Lung (tissue), 11 donors: ENCODE measurements at regions not wholly inside any gene's neighbourhood (a gene's known extent, or its start where the extent isn't known, plus 50 kb on each side); places are given as distances from the start of the nearest gene placed in this dataset.

ENCODE experiments used
- ATAC-seq: fragments of 200-7000 bp; cut with Tn5 transposase; one replicate; pipeline ENCODE4 v1.9.1; 2020; ENCODE audit warnings: moderate number of reproducible peaks; ENCODE audit not compliant: insufficient read depth, low FRiP score
- DNase-seq, 3 donors: peaks; one replicate each; pipeline ENCODE4 v3.0.0-alpha.2; 2013 to 2017
- H3K27ac ChIP-seq, 2 donors: one replicate each; pipeline ENCODE4 v1.5.1; 2013; ENCODE audit warnings: mild to moderate bottlenecking in 2 of 2, moderate library complexity in 2 of 2, control low read depth in 1 of 2, inconsistent platforms in 1 of 2, low read depth in 1 of 2, low read length in 1 of 2
- H3K27me3 ChIP-seq, 3 donors: one replicate each; pipeline ENCODE4 v1.5.1; 2013; ENCODE audit warnings: low read length in 2 of 3; ENCODE audit not compliant: control insufficient read depth in 3 of 3, insufficient read depth in 3 of 3
- H3K36me3 ChIP-seq, 4 donors: one replicate each; pipeline ENCODE4 v1.5.1; 2013; ENCODE audit warnings: low read length in 4 of 4, mild to moderate bottlenecking in 1 of 4, moderate library complexity in 1 of 4; ENCODE audit not compliant: control insufficient read depth in 4 of 4, insufficient read depth in 4 of 4
- H3K4me1 ChIP-seq, 5 donors: one replicate each; pipeline ENCODE4 v1.5.1; 2013; ENCODE audit warnings: low read length in 5 of 5, mild to moderate bottlenecking in 2 of 5, moderate library complexity in 1 of 5; ENCODE audit not compliant: control insufficient read depth in 5 of 5, insufficient read depth in 5 of 5
- H3K4me3 ChIP-seq: one replicate; pipeline ENCODE4 v1.5.1; 2013; ENCODE audit warnings: mild to moderate bottlenecking, control low read depth, moderate library complexity
- H3K9ac ChIP-seq, 2 donors: one replicate each; pipeline ENCODE4 v1.5.1; 2013; ENCODE audit warnings: low read length in 2 of 2, control low read depth in 1 of 2; ENCODE audit not compliant: insufficient read depth in 1 of 2
- H3K9me3 ChIP-seq, 4 donors: one replicate each; pipeline ENCODE4 v1.5.1; 2013; ENCODE audit warnings: low read length in 3 of 4, mild to moderate bottlenecking in 1 of 4, moderate library complexity in 1 of 4; ENCODE audit not compliant: control insufficient read depth in 4 of 4, insufficient read depth in 3 of 4
- CTCF ChIP-seq: IDR thresholded peaks from 2 replicates; pipeline ENCODE4 v1.5.1; 2012; ENCODE audit warnings: mild to moderate bottlenecking; ENCODE audit errors: control extremely low read depth, extremely low read depth
- WGBS, 2 donors: extraction: QIAGEN DNeasy Blood & Tissue Kit; methylation state at CpG; one replicate each; pipeline ENCODE4 v1.1.7; 2013; 5-methylcytosine and 5-hydroxymethylcytosine counted together
- donor health status: control.
- donor health status: control.
- donor health status: Bipolar disorder and iron deficiency.
- donor health status: healthy.
- donor health status: DM: yes; HTN: yes; CAD: no.

- H3K4me3 ChIP-seq: no peak overlapping the region
- no peak overlapping the region for H3K27ac ChIP-seq
- H3K9ac ChIP-seq: no peak overlapping the region
- no peaks in the 10 kb centered on the region for H3K27me3 ChIP-seq
- no peak for ATAC-seq
- H3K4me1 ChIP-seq: no peaks in the 10 kb centered on the region
- 65 to 70% methylated on average over 3 of the region's 3 CpGs for WGBS, 2 donors
- no peak for TF ChIP-seq CTCF
- no peak for DNase-seq
- no peaks in the 10 kb centered on the region for H3K36me3 ChIP-seq
- H3K9me3 ChIP-seq: no peaks in the 10 kb centered on the region
Measured at GRCh38 chr7:121633186-121633585, 237.1 kb upstream of the FAM3C start.

- no peak for DNase-seq
- H3K4me3 ChIP-seq: no peak overlapping the region
- no peaks in the 10 kb centered on the region for H3K27me3 ChIP-seq
- ATAC-seq: no peak
- H3K36me3 ChIP-seq: no peaks in the 10 kb centered on the region
- WGBS, 2 donors: 87% methylated on average over 3 of the region's 3 CpGs
- no peak overlapping the region for H3K27ac ChIP-seq
- H3K9me3 ChIP-seq: no peaks in the 10 kb centered on the region
- no peak for TF ChIP-seq CTCF
- no peaks in the 10 kb centered on the region for H3K4me1 ChIP-seq
- no peak overlapping the region for H3K9ac ChIP-seq
Measured at GRCh38 chr7:121624958-121625357, 228.8 kb upstream of the FAM3C start.

- no peak overlapping the region for H3K9ac ChIP-seq
- no peaks in the 10 kb centered on the region for H3K27me3 ChIP-seq
- H3K4me1 ChIP-seq: no peaks in the 10 kb centered on the region
- ATAC-seq (no peak), DNase-seq (no peak)
- H3K27ac ChIP-seq: no peak overlapping the region
- no peak for TF ChIP-seq CTCF
- no peak overlapping the region for H3K4me3 ChIP-seq
- WGBS, 2 donors: 78 to 84% methylated on average over 6 of the region's 6 CpGs
- H3K9me3 ChIP-seq: no peaks in the 10 kb centered on the region
- no peaks in the 10 kb centered on the region for H3K36me3 ChIP-seq
Measured at GRCh38 chr7:121623130-121623872, 227.2 kb upstream of the FAM3C start.

GRCh38 chr7:121621937-121622336 is 225.8 kb upstream of the FAM3C start:
- WGBS, 2 donors: 81 to 85% methylated on average over 4 of the region's 4 CpGs
- no peak overlapping the region for H3K9ac ChIP-seq
- no peaks in the 10 kb centered on the region for H3K9me3 ChIP-seq
- ATAC-seq (no peak), DNase-seq (peak in 2 of 3 donors; percentile 13 to 39)
- H3K36me3 ChIP-seq: no peaks in the 10 kb centered on the region
- no peak for TF ChIP-seq CTCF
- H3K27ac ChIP-seq: no peak overlapping the region
- no peaks in the 10 kb centered on the region for H3K27me3 ChIP-seq
- no peak overlapping the region for H3K4me3 ChIP-seq
- H3K4me1 ChIP-seq: no peaks in the 10 kb centered on the region
